ENCODE measurements at regions not wholly inside any gene's neighbourhood (a gene's known extent, or its start where the extent isn't known, plus 50 kb on each side); places are given as distances from the start of the nearest gene placed in this dataset.
"Not testable (repeated sequence)": the region's sequence is repeated elsewhere in the genome, so short reads cannot be mapped to it uniquely, and the experiment has no call there.

- DNase-seq = no peak
- Histone ChIP-seq H3K36me3 (ENCODE audit: control insufficient read depth, insufficient read depth, low read length) (no peaks in the 10 kb centered on the region), H3K9ac (ENCODE audit: extremely low read depth, low read length, poor library complexity, severe bottlenecking) (no peak overlapping the region), H3K27ac (ENCODE audit: low read depth, low read length) (no peak overlapping the region), H3K4me1 (ENCODE audit: control insufficient read depth, insufficient read depth, low read length) (no peaks in the 10 kb centered on the region), H3K27me3 (ENCODE audit: control insufficient read depth, insufficient read depth, low read length, poor library complexity, severe bottlenecking) (no peaks in the 10 kb centered on the region), H3K9me3 (ENCODE audit: control insufficient read depth, low read length) (no peaks in the 10 kb centered on the region), H3K4me3 (ENCODE audit: low read length) (no peak overlapping the region)
- no peak overlapping the region for H3K27ac Mint-ChIP-seq
- no peak overlapping the region for H3K4me3 Mint-ChIP-seq
- H3K9me3 Mint-ChIP-seq = no peaks in the 10 kb centered on the region
- H3K36me3 Mint-ChIP-seq (ENCODE audit: low read depth) = no peaks in the 10 kb centered on the region
- WGBS, 2 experiments (ENCODE audit: insufficient coverage in 1 of 2, insufficient read length in 1 of 2) = 91 to 100% methylated on average over 5 to 7 of the region's 7 CpGs
- peaks cover 10% of the 10 kb centered on the region for H3K4me1 Mint-ChIP-seq
- no peak for TF ChIP-seq CTCF (conservative IDR thresholded peaks at IDR 0.05)
- H3K27me3 Mint-ChIP-seq (ENCODE audit: insufficient read depth) = no peaks in the 10 kb centered on the region
Observed at GRCh38 chr4:188783606-188784160, 644.4 kb downstream of the TRIML1 start.

- not testable (repeated sequence) for DNase-seq; H3K4me3 Mint-ChIP-seq; H3K9me3 ChIP-seq (ENCODE audit: control insufficient read depth, low read length); H3K4me1 Mint-ChIP-seq; H3K4me1 ChIP-seq (ENCODE audit: control insufficient read depth, insufficient read depth, low read length); H3K27ac Mint-ChIP-seq; H3K9ac ChIP-seq (ENCODE audit: extremely low read depth, low read length, poor library complexity, severe bottlenecking); H3K27me3 ChIP-seq (ENCODE audit: control insufficient read depth, insufficient read depth, low read length, poor library complexity, severe bottlenecking); H3K36me3 Mint-ChIP-seq (ENCODE audit: low read depth); H3K9me3 Mint-ChIP-seq; H3K27me3 Mint-ChIP-seq (ENCODE audit: insufficient read depth); H3K36me3 ChIP-seq (ENCODE audit: control insufficient read depth, insufficient read depth, low read length); H3K4me3 ChIP-seq (ENCODE audit: low read length); H3K27ac ChIP-seq (ENCODE audit: low read depth, low read length)
- 93 to 97% methylated on average over 18 to 46 of the region's 46 CpGs for WGBS, 2 experiments (ENCODE audit: insufficient coverage in 1 of 2, insufficient read length in 1 of 2)
Observed at GRCh38 chr4:188796600-188796999, 657.4 kb downstream of the TRIML1 start.

- not testable (repeated sequence) for H3K27ac ChIP-seq (ENCODE audit: low read depth, low read length); DNase-seq; H3K4me1 ChIP-seq (ENCODE audit: control insufficient read depth, insufficient read depth, low read length); H3K27me3 Mint-ChIP-seq (ENCODE audit: insufficient read depth); H3K27me3 ChIP-seq (ENCODE audit: control insufficient read depth, insufficient read depth, low read length, poor library complexity, severe bottlenecking); H3K4me1 Mint-ChIP-seq; H3K9ac ChIP-seq (ENCODE audit: extremely low read depth, low read length, poor library complexity, severe bottlenecking); H3K4me3 ChIP-seq (ENCODE audit: low read length); H3K27ac Mint-ChIP-seq; H3K36me3 Mint-ChIP-seq (ENCODE audit: low read depth); H3K9me3 ChIP-seq (ENCODE audit: control insufficient read depth, low read length); H3K4me3 Mint-ChIP-seq; H3K9me3 Mint-ChIP-seq; H3K36me3 ChIP-seq (ENCODE audit: control insufficient read depth, insufficient read depth, low read length)
- 84 to 86% methylated on average over 6 to 30 of the region's 32 CpGs for WGBS, 2 experiments (ENCODE audit: insufficient coverage in 1 of 2, insufficient read length in 1 of 2)
Observed at GRCh38 chr4:188797011-188797410, 657.8 kb downstream of the TRIML1 start.

GRCh38 chr4:188804861-188805260 lies 665.6 kb downstream of the TRIML1 start:
- 88 to 94% methylated on average over 3 to 4 of the region's 4 CpGs for WGBS, 2 experiments (ENCODE audit: insufficient coverage in 1 of 2, insufficient read length in 1 of 2)
- H3K27me3 Mint-ChIP-seq (ENCODE audit: insufficient read depth) = no peaks in the 10 kb centered on the region

More at GRCh38 chr4:188804861-188805260, 665.6 kb downstream of the TRIML1 start:
- H3K4me1 ChIP-seq (ENCODE audit: control insufficient read depth, insufficient read depth, low read length) = no peaks in the 10 kb centered on the region
- no peak overlapping the region for H3K4me3 ChIP-seq (ENCODE audit: low read length)
- H3K27ac ChIP-seq (ENCODE audit: low read depth, low read length) = no peak overlapping the region
- no peak overlapping the region for H3K9ac ChIP-seq (ENCODE audit: extremely low read depth, low read length, poor library complexity, severe bottlenecking)
- H3K27ac Mint-ChIP-seq = no peak overlapping the region
- TF ChIP-seq CTCF (conservative IDR thresholded peaks at IDR 0.05) = no peak
- H3K4me1 Mint-ChIP-seq = no peaks in the 10 kb centered on the region
- H3K36me3 Mint-ChIP-seq (ENCODE audit: low read depth) = no peaks in the 10 kb centered on the region
- H3K4me3 Mint-ChIP-seq = no peak overlapping the region
- no peak for DNase-seq
- no peaks in the 10 kb centered on the region for H3K9me3 Mint-ChIP-seq
- no peaks in the 10 kb centered on the region for H3K36me3 ChIP-seq (ENCODE audit: control insufficient read depth, insufficient read depth, low read length)
- no peaks in the 10 kb centered on the region for H3K9me3 ChIP-seq (ENCODE audit: control insufficient read depth, low read length)
- H3K27me3 ChIP-seq (ENCODE audit: control insufficient read depth, insufficient read depth, low read length, poor library complexity, severe bottlenecking) = no peaks in the 10 kb centered on the region

Data from endodermal cell (in vitro differentiated cells).